Erythroblast (primary cell): ENCODE measurements at regions not wholly inside any gene's neighbourhood (a gene's known extent, or its start where the extent isn't known, plus 50 kb on each side); places are given as distances from the start of the nearest gene placed in this dataset.

Source experiments
- DNase-seq, 2 experiments: peaks; one replicate each; lab custom pipeline; 2025; lab: John Stamatoyannopoulos, UW
- GATA1 ChIP-seq: IDR thresholded peaks from 2 replicates; pipeline ENCODE4 v1.6.1; 2011; ENCODE audit warnings: low read depth, mild to moderate bottlenecking, control low read depth, low read length, moderate library complexity
- POLR2A ChIP-seq: IDR thresholded peaks from 2 replicates; pipeline ENCODE4 v1.6.1; 2011; ENCODE audit warnings: mild to moderate bottlenecking, low read length

DNA sequence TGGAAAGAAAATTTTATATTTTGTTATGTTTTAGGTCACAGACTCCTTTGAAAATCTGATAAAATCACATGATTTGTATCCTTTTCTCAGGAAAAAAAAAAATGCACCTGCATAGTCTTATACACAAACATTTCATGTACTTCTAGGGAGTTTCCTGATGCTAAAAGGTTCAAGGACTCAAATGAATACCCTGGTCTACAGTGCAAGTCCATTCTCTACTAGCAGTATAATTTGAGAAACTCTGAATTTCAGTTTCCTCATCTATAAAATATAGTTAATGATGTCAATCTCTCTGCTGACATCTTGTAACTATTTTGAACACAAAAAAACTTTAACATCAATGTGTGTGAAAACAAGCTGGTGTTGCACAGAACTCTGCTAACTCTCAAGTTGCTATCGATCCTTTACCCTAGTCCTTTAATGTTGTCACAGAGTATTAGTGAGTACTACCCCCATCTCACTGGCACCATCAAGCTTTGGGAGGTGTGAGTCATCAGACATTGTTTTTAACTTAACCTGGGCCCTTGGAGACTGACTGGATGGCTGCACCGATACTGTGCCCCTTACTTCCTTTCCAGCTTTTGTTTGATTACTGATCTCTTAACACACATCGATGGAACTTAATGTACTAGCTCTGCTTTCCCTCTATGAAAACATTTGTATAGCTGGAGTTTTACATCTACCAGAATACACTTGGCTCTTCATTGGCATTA lies 251.9 kb upstream of the SOX5 start:
- DNase-seq, result no peak
- TF ChIP-seq POLR2A (no peak), GATA1 (no peak)

DNA sequence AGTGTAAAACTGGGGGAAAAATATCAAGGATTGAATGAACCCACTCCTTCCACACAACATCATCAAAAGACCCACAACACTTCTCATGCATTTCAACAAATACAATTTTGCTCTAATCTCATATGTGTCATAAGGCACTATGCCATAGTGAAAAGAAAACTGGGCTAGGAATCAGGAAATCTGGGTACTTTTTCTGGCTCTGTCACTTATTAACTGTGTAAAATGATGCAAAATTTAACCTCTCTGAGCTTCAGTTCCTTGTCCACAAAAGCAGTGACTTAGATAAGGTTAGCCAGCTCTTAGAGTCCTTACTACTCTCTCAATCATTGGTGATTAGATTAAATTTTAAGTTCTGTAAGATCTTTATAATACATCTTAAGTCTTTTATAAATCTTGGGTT lies 250.5 kb upstream of the SOX5 start:
- TF ChIP-seq POLR2A (no peak), GATA1 (no peak)
- no peak for DNase-seq

DNA sequence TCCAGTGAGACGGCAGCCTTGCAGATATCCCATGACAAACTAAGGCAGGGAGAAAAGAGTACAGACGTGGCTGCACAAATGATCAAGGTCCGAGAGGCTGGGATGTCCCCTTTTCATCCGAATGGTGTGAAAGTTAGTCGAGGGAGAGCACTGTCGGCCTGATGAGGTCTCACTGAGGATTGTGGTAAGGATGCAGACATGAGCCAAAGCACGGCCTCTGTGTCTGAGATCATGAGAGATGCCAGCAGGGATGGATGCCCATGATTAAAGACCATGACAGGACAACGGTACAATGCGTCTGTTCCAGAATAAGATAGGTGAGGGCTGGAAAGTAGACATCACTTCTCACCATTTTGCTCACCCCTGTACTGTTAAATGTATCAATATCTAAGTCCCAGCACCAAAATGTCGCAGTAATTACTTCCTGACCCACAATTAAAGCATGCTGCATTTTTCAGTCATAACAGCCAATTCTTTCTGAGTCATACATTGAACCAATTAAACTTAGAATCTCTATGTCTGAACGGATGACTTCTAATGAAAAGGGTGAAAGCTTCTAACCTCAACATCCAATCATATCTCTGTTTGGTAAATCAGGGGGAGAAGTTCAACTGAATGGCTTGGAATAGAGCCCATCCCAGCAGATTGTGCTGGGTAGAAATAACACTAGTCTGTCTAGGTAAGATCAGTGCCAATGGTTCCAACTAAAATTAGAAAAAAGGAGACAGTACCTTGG lies 249.6 kb upstream of the SOX5 start:
- TF ChIP-seq POLR2A (no peak), GATA1 (no peak)
- no peak for DNase-seq

DNA sequence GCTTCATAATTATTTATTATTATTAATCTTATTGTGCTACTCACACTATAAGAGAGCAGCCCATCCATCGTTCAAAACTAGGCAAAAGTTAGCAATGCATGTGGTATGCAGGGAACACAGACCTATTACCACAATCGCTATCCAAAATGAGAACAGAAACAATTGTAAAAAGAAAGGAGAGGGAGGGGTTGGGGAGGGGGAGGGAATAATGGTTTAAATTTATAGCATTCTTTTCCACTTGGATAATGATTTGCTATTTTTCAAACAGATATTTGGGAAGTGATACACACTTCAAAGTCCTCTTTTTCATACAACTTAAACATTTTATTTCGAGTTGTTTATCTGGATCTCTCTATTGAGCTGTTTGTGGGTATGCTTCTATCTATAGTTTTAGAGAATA lies 248.6 kb upstream of the SOX5 start:
- TF ChIP-seq POLR2A (no peak), GATA1 (no peak)
- no peak for DNase-seq

- DNase-seq, result no peak
- TF ChIP-seq POLR2A (no peak), GATA1 (no peak)
Measured at GRCh38 chr12:24197532-24197931, 248.1 kb upstream of the SOX5 start.

DNA sequence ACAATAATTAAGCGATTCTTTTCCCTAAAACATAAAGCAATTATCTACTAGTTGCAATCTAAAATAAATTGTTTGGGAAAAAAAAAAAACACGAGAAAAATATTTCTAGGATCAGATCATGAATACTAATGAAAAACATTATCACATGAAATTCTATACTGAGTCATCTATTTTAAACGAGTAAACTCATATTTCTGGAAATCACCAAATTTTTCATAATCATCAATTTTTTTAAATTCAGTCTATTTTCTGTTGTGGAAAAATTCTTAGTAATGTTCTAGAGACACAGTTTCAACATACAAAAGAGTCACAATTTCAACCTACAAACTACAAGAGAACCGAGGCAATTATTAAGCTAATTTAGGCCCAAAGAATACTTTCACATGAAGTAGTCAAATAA lies 245.6 kb upstream of the SOX5 start:
- DNase-seq, result no peak
- TF ChIP-seq POLR2A (no peak), GATA1 (no peak)

DNA sequence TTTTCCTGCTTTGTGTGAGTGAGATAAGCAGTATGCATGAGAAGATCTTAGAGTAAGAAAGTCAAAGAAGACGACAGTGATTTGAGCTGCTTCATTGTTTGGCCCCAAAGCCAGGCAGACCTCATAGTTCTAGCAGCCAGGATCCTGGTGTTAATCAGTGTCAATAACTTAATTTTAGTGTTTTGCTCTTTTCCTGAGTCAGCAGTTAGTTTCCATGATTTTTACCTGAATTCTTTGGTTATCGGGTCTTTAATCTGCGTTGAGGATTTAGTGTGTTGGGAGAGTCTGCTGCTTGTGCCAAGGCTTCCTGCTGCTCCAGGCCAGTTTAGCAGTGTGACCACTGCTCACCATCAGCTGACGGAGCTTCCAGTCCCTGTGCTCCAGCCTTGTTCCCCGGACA lies 241.6 kb upstream of the SOX5 start:
- TF ChIP-seq GATA1 (no peak), POLR2A (no peak)
- no peak for DNase-seq

GRCh38 chr12:24185782-24186181 lies 236.3 kb upstream of the SOX5 start:
- no peak for DNase-seq
- TF ChIP-seq POLR2A, result no peak
- TF ChIP-seq GATA1, result no peak

- no peak for DNase-seq
- TF ChIP-seq POLR2A, result no peak
- TF ChIP-seq GATA1, result no peak
Measured at GRCh38 chr12:24177889-24178288, 228.4 kb upstream of the SOX5 start.

DNA sequence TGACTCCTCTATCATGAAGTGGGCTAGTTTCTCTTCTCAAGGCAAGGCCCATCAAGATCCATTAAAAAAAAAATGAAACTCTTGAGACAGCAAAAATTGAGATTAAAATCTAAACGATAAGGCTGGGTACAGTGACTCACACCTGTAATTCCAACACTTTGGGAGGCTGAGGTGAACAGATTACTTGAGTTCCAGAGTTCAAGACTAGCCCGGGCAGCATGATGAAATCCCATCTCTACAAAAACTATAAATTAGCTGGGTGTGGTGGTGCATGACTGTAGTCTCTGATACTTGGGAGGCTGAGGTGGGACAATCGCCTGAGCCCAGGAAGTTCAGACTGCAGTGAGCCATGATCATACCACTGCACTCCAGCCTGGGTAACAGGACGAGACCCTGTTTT lies 226.5 kb upstream of the SOX5 start:
- TF ChIP-seq POLR2A, result no peak
- no peak for TF ChIP-seq GATA1
- no peak for DNase-seq

DNA sequence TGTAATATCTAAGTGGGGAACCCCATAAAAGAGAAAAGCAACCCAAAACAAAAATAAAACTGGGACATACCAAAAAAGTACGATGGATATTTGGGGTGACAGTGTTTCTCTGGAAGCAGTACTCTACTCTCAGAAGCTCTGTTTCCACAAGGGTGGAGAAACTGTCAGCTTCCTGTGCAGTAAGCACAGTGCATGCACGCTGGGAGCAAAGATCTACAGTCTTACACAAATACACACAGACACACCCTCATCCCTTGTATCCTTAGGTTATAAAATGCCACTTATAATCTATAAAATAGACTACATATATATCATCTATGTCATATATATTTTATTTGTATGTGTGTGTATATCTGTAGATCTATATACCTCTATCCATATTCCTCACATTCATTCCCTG lies 225.8 kb upstream of the SOX5 start:
- DNase-seq, result no peak
- no peak for TF ChIP-seq GATA1
- TF ChIP-seq POLR2A, result no peak

GRCh38 chr12:24173067-24173466 lies 223.6 kb upstream of the SOX5 start:
- no peak for TF ChIP-seq GATA1
- no peak for TF ChIP-seq POLR2A
- no peak for DNase-seq

GRCh38 chr12:24172773-24173066 lies 223.2 kb upstream of the SOX5 start:
- DNase-seq, result no peak
- no peak for TF ChIP-seq POLR2A
- TF ChIP-seq GATA1, result no peak

DNA sequence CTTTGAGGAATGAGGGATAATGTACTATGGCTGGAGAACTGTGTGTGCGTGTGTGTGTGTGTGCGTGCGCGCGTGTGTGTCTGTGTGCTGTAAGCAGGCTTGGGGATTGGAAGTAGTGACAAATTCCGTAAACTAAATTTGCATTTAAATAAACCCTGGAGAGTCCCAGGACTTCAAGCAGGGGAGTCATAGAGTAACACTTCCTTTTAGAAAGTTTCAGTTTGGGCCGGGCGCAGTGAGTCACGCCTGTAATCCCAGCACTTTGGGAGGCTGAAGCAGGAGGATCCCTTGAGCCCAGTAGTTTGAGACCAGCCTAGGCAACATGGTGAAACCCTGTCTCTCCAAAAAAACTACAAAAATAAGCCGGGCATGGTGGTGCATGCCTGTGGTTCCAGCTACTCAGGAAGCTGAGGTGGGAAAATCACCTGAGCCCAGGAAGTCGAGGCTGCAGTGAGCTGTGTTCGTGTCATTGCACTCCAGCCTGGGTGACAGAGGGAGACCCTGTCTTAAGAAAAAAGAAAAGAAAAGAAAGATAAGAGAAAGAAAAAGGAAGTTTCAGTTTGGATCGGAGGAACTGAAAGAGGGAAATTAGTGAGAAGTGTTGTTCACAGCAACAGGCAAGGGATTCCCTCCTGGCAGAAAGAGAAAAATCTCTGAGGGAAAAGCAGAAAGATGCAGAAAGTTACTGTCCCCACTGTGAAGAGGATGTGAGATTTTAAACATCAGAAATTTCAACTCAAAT lies 222.7 kb upstream of the SOX5 start:
- no peak for TF ChIP-seq GATA1
- no peak for TF ChIP-seq POLR2A

More for the DNA sequence above, 222.7 kb upstream of the SOX5 start:
- DNase-seq, result no peak
